HepG2 (cell line): ENCODE measurements at regions not wholly inside any gene's neighbourhood (a gene's known extent, or its start where the extent isn't known, plus 50 kb on each side); places are given as distances from the start of the nearest gene placed in this dataset.

Experiments
- HDAC2 ChIP-seq: sonication (generic); formaldehyde crosslinking; IDR thresholded peaks from 2 replicates; pipeline ENCODE4 v1.4.0; 2020; ENCODE audit warnings: missing genetic modification reagents
- HOXD1 ChIP-seq: sonication (generic); formaldehyde crosslinking; IDR thresholded peaks from 2 replicates; pipeline ENCODE4 v1.5.0; 2020; ENCODE audit warnings: missing genetic modification reagents
- KDM4B ChIP-seq: sonication (generic); formaldehyde crosslinking; IDR thresholded peaks from 2 replicates; pipeline ENCODE4 v1.4.0; 2020; ENCODE audit warnings: missing genetic modification reagents
- ZHX2 ChIP-seq, 2 experiments: sonication (generic) in 1 of 2; formaldehyde crosslinking in 1 of 2; IDR thresholded peaks; 2 replicates each; pipeline versions ENCODE4 v1.6.1 to v1.9.0; 2014 to 2022; ENCODE audit warnings: antibody characterized with exemption in 1 of 2, borderline replicate concordance in 1 of 2, inconsistent platforms in 1 of 2, low read depth in 1 of 2, missing genetic modification reagents in 1 of 2
- ZMAT5 ChIP-seq: sonication (generic); formaldehyde crosslinking; IDR thresholded peaks from 2 replicates; pipeline ENCODE4 v1.5.0; 2020; ENCODE audit warnings: mild to moderate bottlenecking, low read depth, missing genetic modification reagents, borderline replicate concordance
- ZNF75D ChIP-seq: sonication (generic); formaldehyde crosslinking; IDR thresholded peaks from 2 replicates; pipeline ENCODE4 v1.8.1; 2023; ENCODE audit warnings: missing genetic modification reagents, mild to moderate bottlenecking, borderline replicate concordance
- ZNF766 ChIP-seq: sonication (generic); formaldehyde crosslinking; IDR thresholded peaks from 2 replicates; pipeline ENCODE4 v1.5.0; 2020; ENCODE audit warnings: missing genetic modification reagents, borderline replicate concordance
- TF ChIP-seq, protein P1 (sequence below): sonication (generic); formaldehyde crosslinking; IDR thresholded peaks from 2 replicates; pipeline ENCODE4 v1.4.0; 2020; ENCODE audit warnings: missing genetic modification reagents, mild to moderate bottlenecking, borderline replicate concordance

- no peak for TF ChIP-seq ZHX2 (IDR thresholded peaks at IDR 0.05; ENCODE audit: low read depth)
- no peak for TF ChIP-seq ZHX2 (CRISPR knock-in tag; IDR thresholded peaks at IDR 0.05; ENCODE audit: borderline replicate concordance)
- TF ChIP-seq ZMAT5 (CRISPR knock-in tag) = no peak
- TF ChIP-seq, protein P1, sequence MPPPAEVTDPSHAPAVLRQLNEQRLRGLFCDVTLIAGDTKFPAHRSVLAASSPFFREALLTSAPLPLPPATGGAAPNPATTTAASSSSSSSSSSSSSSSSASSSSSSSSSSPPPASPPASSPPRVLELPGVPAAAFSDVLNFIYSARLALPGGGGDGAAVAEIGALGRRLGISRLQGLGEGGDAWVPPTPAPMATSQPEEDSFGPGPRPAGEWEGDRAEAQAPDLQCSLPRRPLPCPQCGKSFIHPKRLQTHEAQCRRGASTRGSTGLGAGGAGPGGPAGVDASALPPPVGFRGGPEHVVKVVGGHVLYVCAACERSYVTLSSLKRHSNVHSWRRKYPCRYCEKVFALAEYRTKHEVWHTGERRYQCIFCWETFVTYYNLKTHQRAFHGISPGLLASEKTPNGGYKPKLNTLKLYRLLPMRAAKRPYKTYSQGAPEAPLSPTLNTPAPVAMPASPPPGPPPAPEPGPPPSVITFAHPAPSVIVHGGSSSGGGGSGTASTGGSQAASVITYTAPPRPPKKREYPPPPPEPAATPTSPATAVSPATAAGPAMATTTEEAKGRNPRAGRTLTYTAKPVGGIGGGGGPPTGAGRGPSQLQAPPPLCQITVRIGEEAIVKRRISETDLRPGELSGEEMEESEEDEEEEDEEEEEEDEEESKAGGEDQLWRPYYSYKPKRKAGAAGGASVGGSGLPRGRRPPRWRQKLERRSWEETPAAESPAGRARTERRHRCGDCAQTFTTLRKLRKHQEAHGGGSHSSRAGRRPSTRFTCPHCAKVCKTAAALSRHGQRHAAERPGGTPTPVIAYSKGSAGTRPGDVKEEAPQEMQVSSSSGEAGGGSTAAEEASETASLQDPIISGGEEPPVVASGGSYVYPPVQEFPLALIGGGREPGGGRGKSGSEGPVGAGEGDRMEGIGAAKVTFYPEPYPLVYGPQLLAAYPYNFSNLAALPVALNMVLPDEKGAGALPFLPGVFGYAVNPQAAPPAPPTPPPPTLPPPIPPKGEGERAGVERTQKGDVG (CRISPR knock-in tag) = no peak
- no peak for TF ChIP-seq KDM4B
- no peak for TF ChIP-seq ZNF75D (CRISPR knock-in tag)
- TF ChIP-seq HOXD1 = no peak
- no peak for TF ChIP-seq HDAC2 (CRISPR knock-in tag)
- no peak for TF ChIP-seq ZNF766
These were observed 835.1 kb downstream of the KCNJ2 start (continued) for GRCh38 chr17:71004413-71004812.
